Epidermal melanocyte (primary cell): ENCODE measurements at regions not wholly inside any gene's neighbourhood (a gene's known extent, or its start where the extent isn't known, plus 50 kb on each side); places are given as distances from the start of the nearest gene placed in this dataset.
"Not testable (repeated sequence)": the region's sequence is repeated elsewhere in the genome, so short reads cannot be mapped to it uniquely, and the experiment has no call there.

Source experiments
- DNase-seq: peaks from one replicate; pipeline ENCODE4 v3.0.0; 2011; ENCODE audit warnings: low spot score; ENCODE audit not compliant: insufficient read length

GRCh38 chr9:22217254-22217653 is 208.1 kb upstream of the CDKN2B start:
- DNase-seq: no peak

- not testable (repeated sequence) for DNase-seq
Measured at GRCh38 chr9:22225856-22226255, 216.8 kb upstream of the CDKN2B start.

- DNase-seq: no peak
Measured at GRCh38 chr9:22227986-22228385, 218.6 kb upstream of the DMRTA1 start.

GRCh38 chr9:22228542-22228941 is 218.1 kb upstream of the DMRTA1 start:
- no peak for DNase-seq

GRCh38 chr9:22229069-22229468 is 217.6 kb upstream of the DMRTA1 start:
- DNase-seq: no peak

- not testable (repeated sequence) for DNase-seq
Measured at GRCh38 chr9:22231309-22231708, 215.3 kb upstream of the DMRTA1 start.

GRCh38 chr9:22232971-22233370 is 213.7 kb upstream of the DMRTA1 start:
- DNase-seq: no peak

- DNase-seq: no peak
Measured at GRCh38 chr9:22237497-22238363, 208.9 kb upstream of the DMRTA1 start.

GRCh38 chr9:22238809-22239684 is 207.6 kb upstream of the DMRTA1 start:
- no peak for DNase-seq

GRCh38 chr9:22240619-22241018 is 206.0 kb upstream of the DMRTA1 start:
- DNase-seq: no peak

GRCh38 chr9:22241024-22241423 is 205.6 kb upstream of the DMRTA1 start:
- DNase-seq: no peak

- no peak for DNase-seq
Measured at GRCh38 chr9:22241611-22242010, 205.0 kb upstream of the DMRTA1 start.

GRCh38 chr9:22244139-22245011 is 202.2 kb upstream of the DMRTA1 start:
- peak; percentile 42 for DNase-seq

GRCh38 chr9:22255337-22255736 is 191.3 kb upstream of the DMRTA1 start:
- no peak for DNase-seq

- no peak for DNase-seq
Measured at GRCh38 chr9:22256381-22256780, 190.2 kb upstream of the DMRTA1 start.

GRCh38 chr9:22257026-22257816 is 189.4 kb upstream of the DMRTA1 start:
- no peak for DNase-seq

- no peak for DNase-seq
Measured at GRCh38 chr9:22265038-22265437, 181.6 kb upstream of the DMRTA1 start.

GRCh38 chr9:22265534-22265933 is 181.1 kb upstream of the DMRTA1 start:
- no peak for DNase-seq

- DNase-seq: no peak
Measured at GRCh38 chr9:22274477-22274876, 172.1 kb upstream of the DMRTA1 start.

GRCh38 chr9:22278426-22278825 is 168.2 kb upstream of the DMRTA1 start:
- DNase-seq: no peak

- DNase-seq: no peak
Measured at GRCh38 chr9:22279636-22280035, 167.0 kb upstream of the DMRTA1 start.
